Colonic mucosa (tissue), 4 donors: ENCODE measurements at regions not wholly inside any gene's neighbourhood (a gene's known extent, or its start where the extent isn't known, plus 50 kb on each side); places are given as distances from the start of the nearest gene placed in this dataset.

Experiments
- DNase-seq: peaks from one replicate; pipeline ENCODE4 v3.0.0-alpha.2; 2020
- H3K27ac ChIP-seq: fragments of 200-600 bp; one replicate; pipeline ENCODE4 v1.8.0; 2021
- H3K27me3 ChIP-seq: fragments of 200-600 bp; one replicate; pipeline ENCODE4 v1.8.0; 2021
- H3K36me3 ChIP-seq: fragments of 200-600 bp; one replicate; pipeline ENCODE4 v1.8.0; 2021
- H3K4me1 ChIP-seq: fragments of 200-600 bp; one replicate; pipeline ENCODE4 v1.8.0; 2021; ENCODE audit warnings: mild to moderate bottlenecking
- H3K4me3 ChIP-seq: fragments of 200-600 bp; one replicate; pipeline ENCODE4 v1.8.0; 2021
- H3K9ac ChIP-seq, 2 donors: one replicate each; pipeline ENCODE4 v1.7.0; 2013; ENCODE audit warnings: control low read depth in 2 of 2, low read depth in 2 of 2, low read length in 2 of 2
- H3K9me3 ChIP-seq: fragments of 200-600 bp; one replicate; pipeline ENCODE4 v1.8.0; 2021
- intact Hi-C: fragments of 100-400 bp; cut with DNase I; formaldehyde crosslinking; loops from one replicate; pipeline ENCODE4 v1.14.1; 2022
- TF ChIP-seq, protein P1 (sequence below): fragments of 200-600 bp; IDR thresholded peaks from one replicate; pipeline ENCODE4 v1.8.0; 2022; ENCODE audit warnings: antibody characterized with exemption, mild to moderate bottlenecking
- donor health status: healthy.
- donor health status: DM: no; HTN: no; CAD: no.
- donor health status: DM: no; HTN: no; CAD: no.

- intact Hi-C loops: no loop called here
- no peak for DNase-seq
- TF ChIP-seq, protein P1, sequence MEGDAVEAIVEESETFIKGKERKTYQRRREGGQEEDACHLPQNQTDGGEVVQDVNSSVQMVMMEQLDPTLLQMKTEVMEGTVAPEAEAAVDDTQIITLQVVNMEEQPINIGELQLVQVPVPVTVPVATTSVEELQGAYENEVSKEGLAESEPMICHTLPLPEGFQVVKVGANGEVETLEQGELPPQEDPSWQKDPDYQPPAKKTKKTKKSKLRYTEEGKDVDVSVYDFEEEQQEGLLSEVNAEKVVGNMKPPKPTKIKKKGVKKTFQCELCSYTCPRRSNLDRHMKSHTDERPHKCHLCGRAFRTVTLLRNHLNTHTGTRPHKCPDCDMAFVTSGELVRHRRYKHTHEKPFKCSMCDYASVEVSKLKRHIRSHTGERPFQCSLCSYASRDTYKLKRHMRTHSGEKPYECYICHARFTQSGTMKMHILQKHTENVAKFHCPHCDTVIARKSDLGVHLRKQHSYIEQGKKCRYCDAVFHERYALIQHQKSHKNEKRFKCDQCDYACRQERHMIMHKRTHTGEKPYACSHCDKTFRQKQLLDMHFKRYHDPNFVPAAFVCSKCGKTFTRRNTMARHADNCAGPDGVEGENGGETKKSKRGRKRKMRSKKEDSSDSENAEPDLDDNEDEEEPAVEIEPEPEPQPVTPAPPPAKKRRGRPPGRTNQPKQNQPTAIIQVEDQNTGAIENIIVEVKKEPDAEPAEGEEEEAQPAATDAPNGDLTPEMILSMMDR: no peak
- no peak overlapping the region for H3K27ac ChIP-seq
- no peaks in the 10 kb centered on the region for H3K9me3 ChIP-seq
- H3K4me1 ChIP-seq: no peaks in the 10 kb centered on the region
- H3K36me3 ChIP-seq: no peaks in the 10 kb centered on the region
- H3K9ac ChIP-seq: no peak overlapping the region
- no peak overlapping the region for H3K4me3 ChIP-seq
- no peaks in the 10 kb centered on the region for H3K27me3 ChIP-seq
Observed at GRCh38 chr14:65237023-65237814, 134.9 kb upstream of the MAX start.

DNA sequence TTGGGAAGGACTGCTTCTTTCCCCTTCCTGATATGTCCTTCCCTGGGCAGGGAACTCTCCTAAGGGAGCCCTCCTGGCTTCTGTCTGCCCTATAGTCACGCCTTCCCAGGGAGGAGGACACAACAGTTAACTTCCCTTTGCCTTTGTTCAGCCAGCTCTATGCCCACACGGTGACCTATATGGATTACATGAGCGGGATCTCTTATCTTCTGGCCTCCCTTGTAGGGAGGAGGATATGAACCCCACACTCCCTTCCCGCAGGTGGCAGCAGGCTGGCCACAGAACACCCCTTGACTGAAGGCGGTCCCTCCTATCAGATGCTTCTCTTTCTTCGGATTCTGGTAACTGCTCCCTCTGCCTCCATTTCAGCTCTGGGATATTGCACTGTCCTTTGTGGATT lies 135.6 kb upstream of the MAX start:
- Histone ChIP-seq H3K4me3 (no peak overlapping the region), H3K36me3 (no peaks in the 10 kb centered on the region), H3K27ac (no peak overlapping the region), H3K27me3 (no peaks in the 10 kb centered on the region), H3K9me3 (no peaks in the 10 kb centered on the region), H3K9ac (no peak overlapping the region), H3K4me1 (no peaks in the 10 kb centered on the region)
- intact Hi-C loops: no loop called here
- TF ChIP-seq, protein P1: no peak
- DNase-seq: no peak

DNA sequence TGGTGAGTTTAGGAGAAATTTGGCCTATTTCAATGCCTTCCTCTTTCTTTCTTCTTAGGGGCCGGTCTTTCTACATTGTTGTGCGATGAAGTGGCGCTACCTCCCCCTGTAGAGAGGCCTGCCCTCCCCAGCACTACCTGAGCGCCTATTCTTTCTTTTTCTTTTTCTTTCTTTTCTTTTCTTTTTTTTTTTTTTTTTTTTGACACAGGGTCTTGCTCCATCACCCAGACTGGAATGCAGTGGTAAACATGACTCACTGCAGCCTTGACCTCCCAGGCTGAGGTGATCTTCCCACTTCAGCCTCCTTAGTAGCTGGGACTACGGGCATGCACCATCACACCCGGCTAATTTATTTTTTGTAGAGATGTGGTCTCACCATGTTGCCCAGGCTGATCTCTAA lies 136.1 kb upstream of the MAX start:
- DNase-seq: no peak
- Histone ChIP-seq H3K4me3 (no peak overlapping the region), H3K9me3 (no peaks in the 10 kb centered on the region), H3K4me1 (no peaks in the 10 kb centered on the region), H3K36me3 (no peaks in the 10 kb centered on the region), H3K27me3 (no peaks in the 10 kb centered on the region), H3K27ac (no peak overlapping the region), H3K9ac (no peak overlapping the region)
- intact Hi-C loops: no loop called here
- TF ChIP-seq, protein P1: no peak

DNA sequence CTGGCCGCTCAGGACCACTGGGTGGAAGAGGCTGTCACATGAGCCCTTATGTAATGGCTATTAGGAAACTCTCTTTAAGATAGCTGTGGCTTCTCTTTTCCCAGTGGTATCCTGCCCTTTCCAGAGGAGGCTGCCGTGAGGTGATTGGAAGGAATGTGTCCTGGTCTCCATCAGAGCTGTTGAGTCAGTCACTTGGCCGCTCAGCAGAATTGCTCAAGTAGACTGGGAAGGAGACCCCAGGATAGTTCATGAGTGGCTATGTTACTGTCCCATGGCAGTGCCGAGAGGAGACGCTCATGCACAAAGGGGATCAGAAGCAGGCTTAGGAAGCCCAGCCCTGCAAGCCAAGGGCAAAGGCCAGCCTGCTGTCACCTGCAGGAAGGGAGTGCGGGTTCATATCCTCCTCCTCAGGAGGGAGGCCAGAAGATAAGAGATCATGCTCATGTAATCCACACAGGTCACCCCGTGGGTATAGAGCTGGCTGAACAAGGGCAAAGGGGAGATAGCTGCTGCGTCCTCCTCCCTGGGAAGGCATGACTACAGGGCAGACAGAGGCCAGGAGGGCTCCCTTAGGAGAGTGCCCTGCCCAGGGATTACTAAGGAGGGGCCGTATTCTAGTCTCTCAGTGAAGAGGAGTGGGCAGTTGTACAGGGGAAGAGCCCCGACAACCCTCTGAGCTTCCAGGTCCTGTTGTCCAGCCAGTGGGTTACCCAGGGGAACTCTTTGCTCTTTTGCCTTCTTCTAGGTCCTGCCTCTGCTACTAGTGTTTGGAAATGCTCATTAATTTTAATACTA lies 137.0 kb upstream of the MAX start:
- Histone ChIP-seq H3K27ac (peak overlapping the region; percentile 30), H3K4me1 (peaks cover under 1% of the 10 kb centered on the region), H3K36me3 (no peaks in the 10 kb centered on the region), H3K9ac (no peak overlapping the region), H3K4me3 (no peak overlapping the region), H3K27me3 (no peaks in the 10 kb centered on the region), H3K9me3 (no peaks in the 10 kb centered on the region)
- TF ChIP-seq, protein P1: no peak
- intact Hi-C loops: no loop called here
- peak; percentile 76 for DNase-seq

DNA sequence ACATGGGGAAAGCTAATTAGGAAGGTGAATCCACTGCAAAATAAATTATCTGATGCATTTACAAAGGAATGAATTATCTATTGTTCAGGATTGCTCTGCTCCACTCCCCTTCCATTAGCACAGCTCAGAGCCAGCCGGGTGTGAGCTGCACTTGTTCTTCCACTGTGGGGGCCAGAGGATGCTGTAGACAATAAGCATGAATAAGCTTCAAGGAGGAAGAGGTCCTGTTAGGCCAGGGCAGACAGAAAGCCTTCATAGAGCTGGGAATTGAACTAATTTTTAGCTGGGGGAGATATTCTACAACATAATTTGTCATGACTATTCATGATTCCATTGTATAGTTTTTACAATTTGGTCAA lies 137.6 kb upstream of the MAX start:
- intact Hi-C loops: no loop called here
- DNase-seq: no peak
- no peaks in the 10 kb centered on the region for H3K36me3 ChIP-seq
- H3K9ac ChIP-seq: no peak overlapping the region
- H3K27ac ChIP-seq: no peak overlapping the region
- no peak overlapping the region for H3K4me3 ChIP-seq
- H3K27me3 ChIP-seq: no peaks in the 10 kb centered on the region
- H3K9me3 ChIP-seq: no peaks in the 10 kb centered on the region
- TF ChIP-seq, protein P1: no peak
- peaks cover 4% of the 10 kb centered on the region for H3K4me1 ChIP-seq
